ENCODE measurements at regions not wholly inside any gene's neighbourhood (a gene's known extent, or its start where the extent isn't known, plus 50 kb on each side); places are given as distances from the start of the nearest gene placed in this dataset.

DNA sequence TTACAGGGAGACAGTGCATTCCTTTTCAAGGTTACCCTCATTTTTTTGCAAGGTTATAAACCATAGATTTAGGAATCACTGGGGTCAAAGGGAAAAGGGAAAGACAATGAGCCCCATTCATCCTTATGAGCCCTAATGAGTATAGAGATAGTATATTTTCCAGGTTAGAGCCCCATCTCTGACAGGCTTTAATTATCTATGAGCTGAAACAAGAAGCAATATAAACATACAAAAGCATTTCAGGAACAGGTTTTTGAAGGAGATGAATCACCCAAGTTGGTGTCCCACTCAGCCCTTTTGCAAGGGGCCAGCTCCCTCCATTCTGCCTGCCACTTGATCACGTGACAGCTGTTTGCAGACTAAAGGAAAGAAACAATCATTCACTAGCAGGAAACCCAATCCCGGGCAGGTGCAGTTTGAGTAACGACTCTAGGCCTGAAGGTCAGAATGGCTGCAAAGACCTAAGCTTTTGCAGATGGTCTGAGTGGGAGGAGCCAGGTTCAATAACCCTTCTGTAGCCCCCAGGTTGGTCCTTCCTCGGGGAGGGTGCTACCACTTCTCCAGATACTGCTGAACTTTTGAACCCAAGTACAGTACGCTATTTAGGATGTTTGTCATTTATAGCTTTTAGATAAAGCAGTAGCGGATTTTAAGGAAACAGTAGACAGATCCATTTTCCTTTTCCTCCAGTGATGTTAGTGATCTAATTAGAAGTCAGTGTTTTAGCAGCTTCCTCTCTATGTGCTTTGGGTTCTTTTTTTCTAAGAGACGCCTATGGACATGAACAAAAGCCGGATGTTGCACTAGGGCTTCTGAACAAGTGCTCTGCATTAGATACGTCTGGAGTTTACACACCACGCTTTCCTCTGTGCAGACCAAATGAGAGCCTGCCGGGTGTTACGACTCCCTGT lies 253.2 kb downstream of the SOX4 start:
- no peak for TF ChIP-seq GATA3 (IDR thresholded peaks at IDR 0.05; ENCODE audit: low read depth, low read length)
- no peak for TF ChIP-seq GATA2 (IDR thresholded peaks at IDR 0.05; ENCODE audit: low read depth, low read length)

DNA sequence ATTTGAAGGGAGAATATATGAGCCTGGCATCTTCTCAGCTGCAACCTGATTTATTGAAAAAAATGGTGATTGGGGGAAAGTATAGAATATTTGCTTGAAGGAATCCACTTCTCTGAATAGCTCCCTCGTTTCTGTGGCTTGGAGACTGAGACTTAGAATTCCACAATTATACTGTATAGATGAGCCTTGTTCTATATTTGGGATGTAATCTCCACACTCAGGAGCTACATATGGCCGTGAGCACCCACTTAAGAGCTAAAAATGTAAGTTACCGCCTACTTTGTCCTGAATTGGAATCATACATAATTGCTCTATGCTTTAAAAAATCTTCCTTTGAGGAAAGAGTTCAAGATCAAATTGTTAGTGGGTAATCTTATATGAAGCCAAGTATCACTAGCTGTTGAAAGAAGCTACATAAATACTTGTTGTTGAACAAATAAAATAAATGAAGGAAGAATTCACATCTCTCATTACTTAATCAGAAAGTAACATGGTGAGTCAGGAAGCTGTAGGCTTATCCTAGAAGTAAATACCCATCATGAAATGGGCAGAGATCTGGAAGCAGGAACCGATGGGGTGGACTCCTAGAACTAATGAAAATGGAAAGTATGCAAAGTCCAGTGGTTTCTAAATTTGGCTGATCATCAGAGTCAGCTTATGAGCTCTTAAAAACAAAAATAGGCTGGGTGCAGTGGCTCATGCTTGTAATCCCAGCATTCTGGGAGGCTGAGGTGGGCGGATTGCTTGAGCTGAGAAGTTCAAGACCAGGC lies 254.3 kb downstream of the SOX4 start:
- TF ChIP-seq GATA3 (IDR thresholded peaks at IDR 0.05; ENCODE audit: low read depth, low read length) (no peak), GATA2 (IDR thresholded peaks at IDR 0.05; ENCODE audit: low read depth, low read length) (no peak)

DNA sequence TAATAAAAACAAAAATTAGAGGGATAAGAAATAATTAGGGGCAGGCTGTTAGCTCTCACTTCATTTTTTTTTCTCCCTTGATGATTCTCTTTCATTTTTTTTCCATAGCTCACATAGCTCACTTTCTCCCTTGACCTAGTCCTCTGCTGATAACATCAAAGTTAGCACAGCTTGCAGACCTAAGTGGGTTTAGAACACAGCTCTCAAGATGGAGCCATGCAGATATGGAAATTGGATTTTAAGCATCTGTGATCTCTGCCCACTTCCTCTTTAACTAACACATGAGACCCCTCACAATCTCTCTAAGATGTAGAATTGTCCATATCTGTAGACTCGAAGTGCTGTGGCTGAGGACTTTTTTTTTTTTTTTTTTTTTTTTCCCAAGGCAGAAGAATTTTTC lies 257.1 kb downstream of the SOX4 start:
- TF ChIP-seq GATA3 (IDR thresholded peaks at IDR 0.05; ENCODE audit: low read depth, low read length), result peak; percentile 73
- peak; percentile 86 for TF ChIP-seq GATA2 (IDR thresholded peaks at IDR 0.05; ENCODE audit: low read depth, low read length)

DNA sequence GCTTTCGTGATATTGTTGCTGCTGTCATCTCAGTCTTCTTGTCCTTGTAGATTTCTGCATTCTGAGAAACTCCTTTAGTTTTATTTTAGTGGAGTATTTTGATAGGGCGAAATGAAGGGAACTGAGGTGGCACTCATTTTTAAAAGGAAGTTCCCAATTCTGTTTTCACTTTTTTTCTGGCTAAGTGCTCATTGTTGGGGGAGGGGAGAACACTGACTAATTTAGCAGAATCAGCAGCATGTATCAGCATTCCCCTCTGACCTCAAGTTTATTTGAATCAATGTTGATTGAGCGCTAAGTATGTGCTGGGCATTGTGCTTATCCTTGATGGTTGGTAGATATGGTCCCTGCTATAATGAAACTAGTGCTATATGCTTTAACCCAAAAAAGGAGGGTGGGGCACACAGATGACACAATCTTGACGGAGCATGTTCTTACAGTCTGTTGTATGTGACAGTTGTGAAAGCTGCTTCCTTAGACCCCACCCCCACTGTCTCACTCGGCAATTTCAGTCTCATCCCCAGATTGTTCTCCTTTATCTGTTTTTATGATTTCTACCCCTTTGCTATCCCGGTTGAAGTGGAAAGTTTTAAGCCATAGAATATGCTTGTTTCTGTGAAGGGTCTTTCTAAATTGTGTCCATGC lies 262.4 kb downstream of the SOX4 start:
- TF ChIP-seq GATA2 (IDR thresholded peaks at IDR 0.05; ENCODE audit: low read depth, low read length) (no peak), GATA3 (IDR thresholded peaks at IDR 0.05; ENCODE audit: low read depth, low read length) (no peak)

DNA sequence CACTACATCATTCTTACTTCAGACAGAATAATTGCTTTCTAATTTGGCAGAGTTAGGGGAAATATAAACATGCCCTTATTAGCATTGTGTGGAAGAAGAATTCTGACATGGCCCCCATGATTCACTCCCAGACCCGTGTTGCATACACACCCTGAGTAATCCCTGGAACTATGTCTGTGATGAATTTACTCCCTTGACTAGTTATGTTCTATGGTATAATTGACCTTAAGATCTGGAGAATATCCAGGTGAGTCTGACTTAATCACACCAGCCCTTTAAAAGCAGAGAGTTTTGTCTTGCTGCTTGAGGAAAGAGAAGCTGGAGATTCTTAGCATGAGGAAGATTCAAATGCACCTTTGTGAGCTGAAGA lies 262.9 kb downstream of the SOX4 start:
- TF ChIP-seq GATA2 (IDR thresholded peaks at IDR 0.05; ENCODE audit: low read depth, low read length) (no peak), GATA3 (IDR thresholded peaks at IDR 0.05; ENCODE audit: low read depth, low read length) (no peak)

DNA sequence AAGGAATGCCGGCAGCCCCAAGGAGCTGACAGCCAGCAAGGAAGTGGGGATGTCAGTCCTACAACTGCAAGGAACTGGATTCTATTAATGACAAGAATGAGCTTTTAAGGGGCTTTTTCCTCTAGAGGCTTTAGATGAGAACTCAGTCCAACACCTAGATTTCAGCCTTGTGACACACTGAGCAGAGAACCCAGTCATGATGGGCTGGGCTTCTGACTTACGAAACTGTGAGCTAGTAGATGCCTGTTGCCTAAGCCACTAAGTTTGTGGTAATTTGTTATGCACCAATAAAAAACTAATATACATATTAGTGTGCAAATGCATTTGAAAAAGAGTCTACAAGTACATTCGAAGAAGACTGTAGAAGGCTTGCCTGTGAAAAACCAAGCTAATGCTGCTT lies 263.3 kb downstream of the SOX4 start:
- TF ChIP-seq GATA2 (IDR thresholded peaks at IDR 0.05; ENCODE audit: low read depth, low read length), result no peak
- no peak for TF ChIP-seq GATA3 (IDR thresholded peaks at IDR 0.05; ENCODE audit: low read depth, low read length)

DNA sequence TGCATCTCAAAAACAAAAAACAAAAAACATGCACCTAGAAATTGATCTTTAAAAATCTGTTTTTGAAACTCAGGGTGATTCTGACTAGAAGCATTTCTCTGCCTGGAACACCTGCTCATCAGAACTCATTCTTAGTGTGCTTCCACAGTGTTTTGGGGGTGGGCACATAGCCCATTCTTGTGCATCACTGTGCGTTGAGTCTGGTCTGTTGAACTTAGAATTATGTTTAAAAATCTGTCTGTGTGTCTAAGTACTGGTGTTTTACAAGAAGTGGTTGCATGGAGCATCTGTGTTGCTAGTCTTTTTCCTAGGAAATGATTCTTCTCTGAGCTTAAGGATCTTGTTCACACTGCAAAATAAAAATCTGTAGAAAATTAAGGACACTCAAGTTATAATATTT lies 264.5 kb downstream of the SOX4 start:
- TF ChIP-seq GATA3 (IDR thresholded peaks at IDR 0.05; ENCODE audit: low read depth, low read length) (no peak), GATA2 (IDR thresholded peaks at IDR 0.05; ENCODE audit: low read depth, low read length) (no peak)

DNA sequence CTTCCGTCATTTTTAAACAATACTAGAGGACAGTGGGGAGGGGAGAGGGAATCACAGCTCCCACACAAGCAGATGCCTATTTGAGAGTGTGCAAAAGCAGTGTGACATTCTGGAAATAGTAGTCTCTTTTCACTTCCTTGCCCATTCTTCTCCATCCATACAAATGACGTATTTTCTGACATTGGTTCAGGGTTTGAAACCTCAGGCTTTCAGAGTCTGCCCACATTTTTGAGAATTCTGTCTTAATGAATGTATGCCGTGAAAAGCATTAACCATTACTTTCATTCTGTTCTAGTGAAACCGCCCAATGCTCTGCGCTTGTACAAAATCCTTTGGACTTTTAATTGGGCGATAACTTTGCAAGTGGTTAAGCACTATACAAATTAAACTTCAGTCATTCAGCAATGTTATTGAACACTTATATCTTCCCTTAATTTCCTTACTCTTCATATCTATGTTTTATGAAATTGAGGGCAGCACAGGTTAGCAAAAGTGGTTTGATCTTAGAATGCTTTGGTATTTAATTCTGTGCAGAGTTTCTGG lies 265.7 kb downstream of the SOX4 start:
- TF ChIP-seq GATA3 (IDR thresholded peaks at IDR 0.05; ENCODE audit: low read depth, low read length), result no peak
- TF ChIP-seq GATA2 (IDR thresholded peaks at IDR 0.05; ENCODE audit: low read depth, low read length), result no peak

DNA sequence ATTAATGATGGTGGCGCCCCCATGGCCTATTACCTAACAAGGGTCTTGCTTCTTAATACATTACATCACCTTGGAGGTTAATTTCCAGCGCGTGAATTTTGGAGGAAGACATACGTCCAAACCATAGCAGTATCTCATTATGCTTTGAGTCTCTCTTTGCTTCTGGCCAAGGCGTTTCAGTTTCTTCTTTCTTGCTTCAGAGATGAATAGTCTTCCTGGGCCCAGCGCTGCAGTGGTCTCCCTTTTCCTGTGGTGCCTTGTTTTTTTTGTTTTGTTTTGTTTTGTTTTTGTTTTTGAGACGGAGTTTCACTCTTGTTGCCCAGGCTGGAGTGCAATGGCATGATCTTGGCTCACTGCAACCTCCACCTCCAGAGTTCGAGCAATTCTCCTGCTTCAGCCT lies 268.4 kb downstream of the SOX4 start:
- TF ChIP-seq GATA2 (IDR thresholded peaks at IDR 0.05; ENCODE audit: low read depth, low read length) (no peak), GATA3 (IDR thresholded peaks at IDR 0.05; ENCODE audit: low read depth, low read length) (no peak)

DNA sequence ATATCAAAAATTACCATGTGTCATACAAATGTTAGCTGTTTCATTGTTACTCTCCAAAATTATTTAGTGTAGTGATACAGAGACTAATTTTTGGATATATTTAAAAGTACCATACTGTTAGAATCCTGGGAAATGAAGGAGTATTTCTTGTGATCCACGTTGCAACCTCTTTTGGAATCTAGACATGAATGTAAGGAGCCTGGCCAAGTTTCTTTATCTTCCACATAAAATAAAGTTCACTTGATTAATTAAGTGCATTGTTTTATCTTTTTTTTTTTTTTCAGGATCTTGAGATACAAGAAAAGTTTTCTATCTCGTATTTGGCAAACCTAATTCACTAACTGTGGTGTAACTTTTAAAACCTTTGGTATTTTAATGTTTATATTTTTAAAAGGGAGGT lies 270.7 kb downstream of the SOX4 start:
- TF ChIP-seq GATA2 (IDR thresholded peaks at IDR 0.05; ENCODE audit: low read depth, low read length), result no peak

DNA sequence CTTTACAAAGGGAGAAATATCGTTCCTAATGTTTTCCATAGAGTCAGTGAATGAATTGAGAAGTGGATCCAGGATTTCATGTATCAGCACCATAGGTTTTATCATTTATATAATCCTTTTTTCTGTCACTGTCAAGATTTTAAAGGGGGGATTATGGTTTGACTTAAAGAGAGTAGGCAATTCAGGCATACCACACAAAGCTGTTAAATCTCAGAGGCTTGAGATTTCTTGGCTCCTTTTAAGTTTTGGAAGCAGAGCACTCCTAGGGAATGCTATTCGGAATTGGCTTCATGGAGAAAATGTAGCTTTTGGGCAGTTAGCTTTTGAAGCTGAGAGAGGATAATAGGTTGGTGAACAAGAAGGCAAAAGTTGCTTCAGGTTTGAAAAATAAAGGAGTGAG lies 274.7 kb downstream of the SOX4 start:
- TF ChIP-seq GATA3 (IDR thresholded peaks at IDR 0.05; ENCODE audit: low read depth, low read length) (no peak), GATA2 (IDR thresholded peaks at IDR 0.05; ENCODE audit: low read depth, low read length) (no peak)

DNA sequence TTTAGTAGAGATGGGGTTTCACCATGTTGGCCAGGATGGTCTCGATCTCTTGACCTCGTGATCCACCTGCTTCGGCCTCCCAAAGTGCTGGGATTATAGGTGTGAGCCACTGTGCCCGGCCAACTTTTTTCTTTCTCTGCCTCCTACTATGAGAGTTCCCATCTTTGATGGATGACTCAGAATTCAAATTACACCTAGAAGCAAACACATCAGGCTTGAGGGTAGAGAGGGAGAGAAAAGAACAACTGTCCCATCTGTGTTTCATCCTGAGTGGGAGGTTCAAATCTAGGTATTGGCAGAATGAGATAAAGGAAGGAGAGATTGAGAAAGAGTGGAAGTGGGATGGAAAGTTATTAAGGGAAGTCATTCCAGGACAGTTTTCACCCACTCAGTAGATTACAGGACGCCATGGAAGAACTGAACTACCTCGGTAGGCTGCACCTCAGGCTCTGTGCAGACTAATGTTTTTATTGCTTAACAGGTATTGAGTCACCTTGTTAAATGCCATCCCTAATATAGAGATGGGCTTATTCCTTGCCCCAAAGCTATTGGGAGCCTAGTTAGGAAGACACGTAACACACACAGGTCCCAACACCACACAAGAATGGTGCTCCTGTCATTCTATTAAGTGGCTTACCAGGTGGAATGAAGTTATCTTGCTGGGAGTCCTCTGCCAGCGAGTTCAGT lies 275.7 kb downstream of the SOX4 start:
- TF ChIP-seq GATA2 (IDR thresholded peaks at IDR 0.05; ENCODE audit: low read depth, low read length), result no peak
- no peak for TF ChIP-seq GATA3 (IDR thresholded peaks at IDR 0.05; ENCODE audit: low read depth, low read length)

DNA sequence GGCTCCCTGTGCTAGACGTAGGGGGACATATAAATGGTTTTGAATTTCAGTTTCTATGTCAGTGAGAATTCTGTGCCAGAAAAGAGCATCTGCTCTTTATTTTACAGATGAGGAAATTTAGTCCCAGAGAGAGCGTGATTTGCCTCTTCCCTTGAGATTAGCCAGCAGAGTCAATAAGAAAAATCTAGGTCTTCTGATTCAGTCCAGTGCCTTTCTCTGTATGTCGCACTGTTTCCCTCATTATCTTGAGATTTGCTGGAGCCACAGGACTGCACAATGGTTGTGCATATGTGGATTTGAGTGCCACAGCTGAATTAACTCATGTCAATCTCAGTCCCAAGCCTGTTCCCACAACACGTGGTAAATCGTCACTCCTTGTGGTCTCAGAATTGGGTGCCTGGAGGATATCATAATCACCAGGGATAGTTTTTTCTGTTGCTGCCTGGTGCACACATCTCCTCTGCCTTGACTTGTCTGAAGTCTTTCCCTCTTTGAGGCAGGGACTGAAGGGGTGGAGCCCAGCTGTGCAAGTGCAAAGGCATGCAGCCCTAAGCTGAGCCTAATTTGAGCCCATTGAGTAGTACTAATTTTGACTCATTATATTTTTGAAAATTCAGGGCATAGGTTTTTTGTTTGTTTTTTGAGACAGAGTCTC lies 276.7 kb downstream of the SOX4 start:
- TF ChIP-seq GATA2 (IDR thresholded peaks at IDR 0.05; ENCODE audit: low read depth, low read length), result no peak
- TF ChIP-seq GATA3 (IDR thresholded peaks at IDR 0.05; ENCODE audit: low read depth, low read length), result no peak
